Esophagus squamous epithelium (tissue), 4 donors: ENCODE measurements at regions not wholly inside any gene's neighbourhood (a gene's known extent, or its start where the extent isn't known, plus 50 kb on each side); places are given as distances from the start of the nearest gene placed in this dataset.

Source experiments
- POLR2A ChIP-seq, 4 donors: fragments of 450-650 bp; IDR thresholded peaks; one replicate each; pipeline ENCODE4 v1.6.1; 2017; ENCODE audit warnings: antibody characterized with exemption in 4 of 4, mild to moderate bottlenecking in 4 of 4, moderate library complexity in 3 of 4
- TF ChIP-seq, protein P1 (sequence below), 6 experiments: fragments of 450-650 bp in 4 of 6; fragments of 200-600 bp in 2 of 6; sonication (generic) in 2 of 6; IDR thresholded peaks; one replicate each; pipeline ENCODE4 v1.5.1; 2016 to 2019; ENCODE audit warnings: antibody characterized with exemption in 6 of 6, mild to moderate bottlenecking in 4 of 6, moderate library complexity in 4 of 6

- TF ChIP-seq, protein P1, sequence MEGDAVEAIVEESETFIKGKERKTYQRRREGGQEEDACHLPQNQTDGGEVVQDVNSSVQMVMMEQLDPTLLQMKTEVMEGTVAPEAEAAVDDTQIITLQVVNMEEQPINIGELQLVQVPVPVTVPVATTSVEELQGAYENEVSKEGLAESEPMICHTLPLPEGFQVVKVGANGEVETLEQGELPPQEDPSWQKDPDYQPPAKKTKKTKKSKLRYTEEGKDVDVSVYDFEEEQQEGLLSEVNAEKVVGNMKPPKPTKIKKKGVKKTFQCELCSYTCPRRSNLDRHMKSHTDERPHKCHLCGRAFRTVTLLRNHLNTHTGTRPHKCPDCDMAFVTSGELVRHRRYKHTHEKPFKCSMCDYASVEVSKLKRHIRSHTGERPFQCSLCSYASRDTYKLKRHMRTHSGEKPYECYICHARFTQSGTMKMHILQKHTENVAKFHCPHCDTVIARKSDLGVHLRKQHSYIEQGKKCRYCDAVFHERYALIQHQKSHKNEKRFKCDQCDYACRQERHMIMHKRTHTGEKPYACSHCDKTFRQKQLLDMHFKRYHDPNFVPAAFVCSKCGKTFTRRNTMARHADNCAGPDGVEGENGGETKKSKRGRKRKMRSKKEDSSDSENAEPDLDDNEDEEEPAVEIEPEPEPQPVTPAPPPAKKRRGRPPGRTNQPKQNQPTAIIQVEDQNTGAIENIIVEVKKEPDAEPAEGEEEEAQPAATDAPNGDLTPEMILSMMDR (IDR thresholded peaks at IDR 0.05) = no peak
- no peak for TF ChIP-seq POLR2A (IDR thresholded peaks at IDR 0.05)
These were observed 221.9 kb downstream of the SLC38A4 start for GRCh38 chr12:46603776-46604456.
